DND-41 (cell line): ENCODE measurements at regions not wholly inside any gene's neighbourhood (a gene's known extent, or its start where the extent isn't known, plus 50 kb on each side); places are given as distances from the start of the nearest gene placed in this dataset.

Experiments
- ATAC-seq: fragments of 200-7000 bp; cut with Tn5 transposase; 3 replicates; pipeline ENCODE4 v1.9.1; 2021; ENCODE audit warnings: low read depth; ENCODE audit not compliant: insufficient read depth
- DNase-seq: peaks from one replicate; pipeline ENCODE4 v3.0.0-alpha.2; 2020
- H2AFZ ChIP-seq: 2 replicates; pipeline ENCODE4 v1.6.0; 2012; ENCODE audit warnings: low read depth, low read length
- H3K27ac ChIP-seq: 2 replicates; pipeline ENCODE4 v1.5.1; 2012; ENCODE audit warnings: low read length, inconsistent platforms
- H3K27me3 ChIP-seq: fragments of 200-600 bp; sonication (generic); 2 replicates; pipeline ENCODE4 v1.6.0; 2012; ENCODE audit warnings: low read length, mild to moderate bottlenecking, inconsistent platforms; ENCODE audit not compliant: insufficient read depth, poor library complexity
- H3K36me3 ChIP-seq: 2 replicates; pipeline ENCODE4 v1.5.1; 2012; ENCODE audit warnings: low read length, inconsistent platforms; ENCODE audit not compliant: insufficient read depth
- H3K4me1 ChIP-seq: 2 replicates; pipeline ENCODE4 v1.5.1; 2012; ENCODE audit warnings: mild to moderate bottlenecking, low read length; ENCODE audit not compliant: insufficient read depth
- H3K4me2 ChIP-seq: 2 replicates; pipeline ENCODE4 v1.6.0; 2012; ENCODE audit warnings: mild to moderate bottlenecking, moderate library complexity, low read length, inconsistent platforms; ENCODE audit not compliant: insufficient read depth
- H3K4me3 ChIP-seq, 2 experiments: fragments of 200-600 bp in 1 of 2; shearing (Covaris generic) in 1 of 2; 2 replicates each; pipeline ENCODE4 v1.5.1; 2012 to 2016; ENCODE audit warnings: inconsistent platforms in 2 of 2, low read length in 2 of 2, mild to moderate bottlenecking in 2 of 2, low read depth in 1 of 2, moderate library complexity in 1 of 2
- H3K79me2 ChIP-seq: 2 replicates; pipeline ENCODE4 v1.6.0; 2012; ENCODE audit warnings: low read length, inconsistent platforms; ENCODE audit not compliant: insufficient read depth
- H3K9ac ChIP-seq: 2 replicates; pipeline ENCODE4 v1.6.0; 2012; ENCODE audit warnings: low read depth, mild to moderate bottlenecking, inconsistent platforms, low read length, moderate library complexity
- H3K9me3 ChIP-seq: 2 replicates; pipeline ENCODE4 v1.5.1; 2012; ENCODE audit warnings: low read length, moderate library complexity, mild to moderate bottlenecking, inconsistent platforms; ENCODE audit not compliant: insufficient read depth, severe bottlenecking
- H4K20me1 ChIP-seq: 2 replicates; pipeline ENCODE4 v1.6.0; 2012; ENCODE audit warnings: low read length; ENCODE audit not compliant: insufficient read depth
- CTCF ChIP-seq: IDR thresholded peaks from 2 replicates; pipeline ENCODE4 v1.5.1; 2012; ENCODE audit warnings: borderline replicate concordance, low read length, moderate library complexity, mild to moderate bottlenecking; ENCODE audit not compliant: poor library complexity, severe bottlenecking; ENCODE audit errors: extremely low read depth
- EZH2 ChIP-seq: IDR thresholded peaks from 3 replicates; pipeline ENCODE4 v1.6.1; 2012; ENCODE audit warnings: borderline replicate concordance, low read depth, mild to moderate bottlenecking, moderate library complexity, low read length, inconsistent platforms; ENCODE audit not compliant: severe bottlenecking

GRCh38 chr16:54465063-54465462 lies 178.5 kb upstream of the IRX3 start:
- TF ChIP-seq CTCF = no peak
- no peak for TF ChIP-seq EZH2

GRCh38 chr16:54462771-54463170 lies 176.2 kb upstream of the IRX3 start:
- no peaks in the 10 kb centered on the region for H3K27me3 ChIP-seq
- H2AFZ ChIP-seq = no peak overlapping the region
- no peak overlapping the region for H3K27ac ChIP-seq
- ATAC-seq = no peak
- TF ChIP-seq CTCF (no peak), EZH2 (no peak)
- no peaks in the 10 kb centered on the region for H4K20me1 ChIP-seq
- no peaks in the 10 kb centered on the region for H3K4me1 ChIP-seq
- no peak overlapping the region for H3K4me2 ChIP-seq
- no peak overlapping the region for H3K4me3 ChIP-seq
- H3K9ac ChIP-seq = no peak overlapping the region
- H3K9me3 ChIP-seq = peaks cover 15% of the 10 kb centered on the region
- no peaks in the 10 kb centered on the region for H3K36me3 ChIP-seq
- no peak for DNase-seq
- H3K79me2 ChIP-seq = no peaks in the 10 kb centered on the region

More at GRCh38 chr16:54465063-54465462, 178.5 kb upstream of the IRX3 start:
- Histone ChIP-seq H3K9ac (no peak overlapping the region), H2AFZ (no peak overlapping the region), H3K36me3 (no peaks in the 10 kb centered on the region), H3K27ac (no peak overlapping the region), H3K4me3 (no peak overlapping the region), H3K4me1 (no peaks in the 10 kb centered on the region), H3K79me2 (no peaks in the 10 kb centered on the region), H3K4me2 (no peak overlapping the region), H4K20me1 (no peaks in the 10 kb centered on the region), H3K9me3 (peaks cover 15% of the 10 kb centered on the region), H3K27me3 (no peaks in the 10 kb centered on the region)
- DNase-seq = no peak
- ATAC-seq = no peak

GRCh38 chr16:54462151-54462651 lies 175.6 kb upstream of the IRX3 start:
- no peak for ATAC-seq

More at GRCh38 chr16:54462151-54462651, 175.6 kb upstream of the IRX3 start:
- H3K36me3 ChIP-seq = no peaks in the 10 kb centered on the region
- H3K4me2 ChIP-seq = no peak overlapping the region
- no peaks in the 10 kb centered on the region for H3K27me3 ChIP-seq
- DNase-seq = no peak
- no peaks in the 10 kb centered on the region for H3K4me1 ChIP-seq
- no peaks in the 10 kb centered on the region for H4K20me1 ChIP-seq
- no peaks in the 10 kb centered on the region for H3K79me2 ChIP-seq
- H3K9ac ChIP-seq = no peak overlapping the region
- no peak overlapping the region for H3K27ac ChIP-seq
- TF ChIP-seq EZH2 (no peak), CTCF (no peak)
- peaks cover 15% of the 10 kb centered on the region for H3K9me3 ChIP-seq
- no peak overlapping the region for H3K4me3 ChIP-seq
- H2AFZ ChIP-seq = no peak overlapping the region
